GM19324 (cell line): ENCODE measurements at regions not wholly inside any gene's neighbourhood (a gene's known extent, or its start where the extent isn't known, plus 50 kb on each side); places are given as distances from the start of the nearest gene placed in this dataset.
"Not testable (repeated sequence)": the region's sequence is repeated elsewhere in the genome, so short reads cannot be mapped to it uniquely, and the experiment has no call there.

ENCODE experiments used
- ATAC-seq: cut with Tn5 transposase; IDR thresholded peaks from one replicate; pipeline ENCODE4 v1.9.1; 2021; ENCODE audit warnings: mild to moderate bottlenecking, moderate library complexity; ENCODE audit not compliant: unreplicated experiment, low FRiP score

GRCh38 chr4:130037866-130038265 lies 941.9 kb downstream of the C4orf33 start:
- not testable (repeated sequence) for ATAC-seq

- not testable (repeated sequence) for ATAC-seq
Observed at GRCh38 chr4:130038540-130038939, 942.6 kb downstream of the C4orf33 start.

GRCh38 chr4:130043732-130044160 lies 947.8 kb downstream of the C4orf33 start:
- peak; percentile 76 for ATAC-seq

GRCh38 chr4:130044788-130045531 lies 949.0 kb downstream of the C4orf33 start:
- ATAC-seq = peak; percentile 87

GRCh38 chr4:130053723-130054122 lies 957.8 kb downstream of the C4orf33 start:
- no peak for ATAC-seq

- ATAC-seq = no peak
Observed at GRCh38 chr4:130054908-130055307, 959.0 kb downstream of the C4orf33 start.

- ATAC-seq = peak; percentile 77
Observed at GRCh38 chr4:130056286-130056685, 960.3 kb downstream of the C4orf33 start.

- no peak for ATAC-seq
Observed at GRCh38 chr4:130064471-130064870, 968.5 kb downstream of the C4orf33 start.

- ATAC-seq = no peak
Observed at GRCh38 chr4:130067419-130067818, 971.5 kb downstream of the C4orf33 start.

- no peak for ATAC-seq
Observed at GRCh38 chr4:130068072-130068471, 972.1 kb downstream of the C4orf33 start.

GRCh38 chr4:130071746-130072145 lies 975.8 kb downstream of the C4orf33 start:
- ATAC-seq = no peak

GRCh38 chr4:130073145-130073790 lies 977.3 kb downstream of the C4orf33 start:
- ATAC-seq = no peak

- peak; percentile 68 for ATAC-seq
Observed at GRCh38 chr4:130074096-130074495, 978.1 kb downstream of the C4orf33 start.

- no peak for ATAC-seq
Observed at GRCh38 chr4:130077275-130077674, 981.3 kb downstream of the C4orf33 start.

- ATAC-seq = not testable (repeated sequence)
Observed at GRCh38 chr4:130079027-130079426, 983.1 kb downstream of the C4orf33 start.

- no peak for ATAC-seq
Observed at GRCh38 chr4:130080872-130081451, 985.0 kb downstream of the C4orf33 start.

GRCh38 chr4:130090427-130090826 lies 994.5 kb downstream of the C4orf33 start:
- ATAC-seq = no peak

- no peak for ATAC-seq
Observed at GRCh38 chr4:130092187-130093015, 996.4 kb downstream of the C4orf33 start.

- no peak for ATAC-seq
Observed at GRCh38 chr4:130099105-130099504, 1003.2 kb downstream of the C4orf33 start.

- peak; percentile 88 for ATAC-seq
Observed at GRCh38 chr4:130110189-130110588, 1014.2 kb downstream of the C4orf33 start.

- no peak for ATAC-seq
Observed at GRCh38 chr4:130110770-130111169, 1014.8 kb downstream of the C4orf33 start.
